ENCODE measurements at regions not wholly inside any gene's neighbourhood (a gene's known extent, or its start where the extent isn't known, plus 50 kb on each side); places are given as distances from the start of the nearest gene placed in this dataset.
"Not testable (repeated sequence)": the region's sequence is repeated elsewhere in the genome, so short reads cannot be mapped to it uniquely, and the experiment has no call there.

DNA sequence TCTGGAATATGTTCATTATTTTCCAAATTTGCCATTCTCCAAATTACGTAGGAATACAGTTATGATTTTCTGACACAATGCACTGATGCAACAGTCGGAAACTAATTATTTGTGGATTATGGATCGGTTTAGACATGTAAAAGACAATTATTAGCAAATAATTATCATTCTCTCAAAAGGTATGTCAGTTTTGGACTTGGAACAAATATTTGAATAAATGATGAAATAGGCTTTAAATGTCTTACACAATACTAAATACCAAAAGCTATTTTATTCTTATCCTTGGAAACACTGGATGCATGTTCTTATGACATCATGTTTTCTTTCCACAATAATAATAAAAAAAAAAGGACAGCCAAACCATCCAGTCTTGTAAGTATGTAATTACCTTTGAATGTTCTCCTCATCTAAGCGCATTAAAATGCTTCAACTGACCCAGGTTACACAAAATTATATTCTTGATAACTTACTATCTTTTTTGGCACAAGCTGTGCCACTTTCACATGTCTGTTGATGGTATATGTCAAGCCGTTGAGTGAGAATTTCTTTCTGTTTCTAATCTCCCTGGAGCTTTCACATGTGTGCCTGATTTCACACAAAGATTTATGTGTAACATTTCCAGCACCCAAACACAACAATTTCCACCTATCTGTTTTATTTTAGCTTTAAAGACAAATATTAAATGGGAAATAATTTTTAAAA is 238.5 kb upstream of the ZNF385D start:
- DNase-seq (ENCODE audit: low spot score): no peak

DNA sequence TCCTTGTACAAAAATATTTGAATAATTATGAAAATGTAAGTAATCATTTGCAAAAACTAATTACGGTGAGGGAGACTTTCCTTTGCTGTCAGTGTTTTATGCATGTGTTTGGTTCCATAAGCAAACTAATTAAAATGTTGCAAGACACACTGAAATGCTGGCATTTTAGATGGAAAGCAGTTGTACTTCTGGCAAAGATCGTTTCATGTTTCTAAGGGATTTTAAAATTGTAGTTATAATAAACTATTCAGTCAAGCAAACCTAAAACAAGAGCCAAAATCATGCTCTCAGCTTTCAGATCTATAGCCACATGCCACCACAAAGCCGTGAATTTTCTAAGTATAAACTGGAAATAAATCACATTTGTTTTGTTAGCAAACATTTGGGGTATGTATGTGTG is 240.1 kb upstream of the ZNF385D start:
- DNase-seq (ENCODE audit: low spot score): no peak

DNA sequence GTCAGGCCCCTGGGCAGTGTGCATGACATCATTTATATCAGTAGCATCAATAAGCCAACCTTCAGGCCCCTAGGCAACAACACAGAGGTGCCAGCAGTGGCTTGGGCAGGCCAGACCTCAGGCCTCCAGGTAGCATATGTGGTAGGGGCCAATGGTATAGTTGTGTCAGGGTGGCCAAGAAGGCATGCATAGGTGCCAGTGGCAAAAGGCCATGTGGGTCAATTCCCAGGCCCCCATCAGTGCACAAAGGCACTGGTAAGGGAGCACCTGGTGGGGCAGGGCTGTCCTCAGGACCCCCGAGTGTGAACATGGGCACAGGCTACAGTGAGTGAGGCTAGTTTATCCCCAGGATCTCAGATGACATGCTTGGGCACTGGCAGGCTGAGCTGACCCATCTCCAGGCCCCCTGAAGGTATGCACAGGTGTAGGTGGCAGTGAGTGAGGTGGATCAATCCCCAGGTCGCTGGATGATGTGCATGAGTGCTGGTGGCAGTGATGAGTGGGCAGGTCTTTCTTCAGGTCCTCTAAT is 244.1 kb upstream of the ZNF385D start:
- DNase-seq (ENCODE audit: low spot score): no peak

DNA sequence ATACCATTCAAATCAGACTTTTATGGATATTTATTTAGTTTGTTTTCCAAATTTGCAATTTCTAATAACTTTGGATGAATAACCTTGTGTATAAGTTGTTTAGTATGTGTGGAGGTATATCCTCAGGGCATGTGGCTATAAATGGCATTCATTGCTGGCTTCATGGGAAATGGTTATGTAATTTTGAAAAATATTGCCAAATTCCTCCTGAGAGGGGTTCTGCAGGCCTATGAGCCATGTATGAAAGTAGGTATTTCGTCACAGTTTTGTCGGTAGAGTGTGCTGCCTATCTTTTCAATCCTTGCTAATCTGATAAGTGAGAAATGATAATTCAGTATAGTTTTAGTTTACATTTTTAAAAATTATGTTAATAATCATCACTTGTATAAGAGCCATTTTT is 256.4 kb upstream of the ZNF385D start:
- DNase-seq (ENCODE audit: low spot score): no peak

DNA sequence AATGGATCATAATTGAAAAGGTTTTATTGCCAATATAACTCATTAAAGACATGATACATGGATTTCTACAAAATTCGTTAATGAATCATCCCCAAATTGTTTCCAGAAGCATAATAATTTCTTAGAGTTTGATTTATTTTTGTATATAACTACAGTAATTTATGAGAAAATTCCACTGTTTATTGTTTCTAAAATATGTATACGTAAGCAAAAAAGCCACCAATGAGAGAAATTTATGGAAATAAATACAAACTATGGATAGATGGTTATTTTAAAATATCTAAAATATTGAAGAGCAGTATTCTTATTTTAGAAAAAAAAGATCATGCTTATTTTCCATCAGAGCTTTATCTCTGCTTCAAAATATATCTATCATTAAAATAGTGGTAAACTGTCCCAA is 260.0 kb upstream of the ZNF385D start:
- DNase-seq (ENCODE audit: low spot score): no peak

DNA sequence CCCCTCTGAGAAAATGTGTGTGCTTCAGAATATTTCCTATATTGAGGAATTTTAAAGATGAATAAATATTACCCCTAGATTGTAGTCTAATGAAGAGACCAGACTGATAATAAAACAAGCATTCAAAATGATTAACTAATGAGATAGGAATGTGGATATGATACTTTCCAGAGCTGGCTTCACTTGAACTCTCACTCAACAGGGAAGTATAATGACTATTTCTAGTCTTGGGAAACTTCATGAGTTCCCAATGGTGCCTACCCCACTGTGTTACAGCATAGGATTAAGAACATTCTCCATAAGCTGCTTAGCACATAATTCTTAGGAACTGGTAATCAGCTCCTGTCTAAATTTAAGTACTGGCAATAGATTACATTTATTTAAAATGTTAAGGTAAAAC is 261.5 kb upstream of the ZNF385D start:
- DNase-seq (ENCODE audit: low spot score): no peak

DNA sequence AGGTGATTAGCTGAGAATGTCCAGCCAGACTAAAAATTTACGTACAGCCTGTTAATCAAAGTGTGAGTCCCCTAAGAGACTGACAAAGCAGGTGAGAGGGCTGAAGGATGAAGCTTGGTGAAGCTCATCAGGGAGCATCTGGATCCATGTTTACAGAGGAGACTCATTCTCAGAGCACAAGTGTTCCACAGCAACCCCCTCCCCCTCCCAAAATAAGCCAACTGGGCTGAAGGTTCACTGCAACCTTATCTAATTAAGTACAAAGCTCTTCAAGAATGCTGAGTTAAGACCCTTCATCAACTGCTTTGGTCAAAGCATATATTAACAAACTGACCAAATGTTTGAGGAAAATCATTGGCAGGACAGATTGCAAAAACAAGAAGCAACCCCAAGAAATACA is 262.6 kb upstream of the ZNF385D start:
- DNase-seq (ENCODE audit: low spot score): no peak

DNA sequence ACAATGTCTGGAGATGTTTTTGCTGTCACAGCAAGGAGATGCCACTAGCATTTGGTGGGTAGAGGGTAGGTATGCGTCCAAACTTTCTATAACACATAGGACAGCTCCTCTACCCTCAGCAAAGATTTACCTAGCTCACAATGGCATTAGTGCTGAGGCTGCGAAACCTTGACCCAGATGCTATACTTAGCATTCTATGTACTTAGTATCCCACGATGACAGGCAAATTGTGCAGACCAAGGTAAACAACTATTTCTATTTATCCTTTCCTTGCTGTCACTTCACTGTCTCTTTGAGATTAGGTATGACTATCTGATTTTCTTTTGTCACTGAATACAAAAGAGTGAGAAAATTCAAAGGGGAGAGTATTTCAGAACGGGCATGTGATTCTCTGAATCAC is 265.2 kb upstream of the ZNF385D start:
- no peak for DNase-seq (ENCODE audit: low spot score)

DNA sequence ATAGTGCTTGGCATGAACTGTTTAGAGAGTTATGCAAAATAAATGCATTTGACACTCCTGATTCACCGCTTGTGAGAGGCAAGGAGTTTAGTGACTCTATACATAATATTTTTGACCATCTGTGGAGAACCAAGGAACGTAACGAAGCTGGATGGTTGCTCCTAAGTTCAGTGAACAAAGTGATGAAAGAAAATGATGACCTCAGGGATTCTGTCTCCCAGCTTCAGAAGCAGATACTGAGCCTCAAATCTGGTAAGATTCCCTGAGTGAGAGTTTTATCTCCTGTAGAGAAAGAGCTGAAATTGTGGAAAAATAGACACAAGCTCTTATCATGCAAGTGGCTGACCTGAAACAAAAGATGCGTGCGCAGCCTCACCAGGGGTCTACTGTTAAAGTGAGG is 273.6 kb upstream of the ZNF385D start:
- DNase-seq (ENCODE audit: low spot score): not testable (repeated sequence)

DNA sequence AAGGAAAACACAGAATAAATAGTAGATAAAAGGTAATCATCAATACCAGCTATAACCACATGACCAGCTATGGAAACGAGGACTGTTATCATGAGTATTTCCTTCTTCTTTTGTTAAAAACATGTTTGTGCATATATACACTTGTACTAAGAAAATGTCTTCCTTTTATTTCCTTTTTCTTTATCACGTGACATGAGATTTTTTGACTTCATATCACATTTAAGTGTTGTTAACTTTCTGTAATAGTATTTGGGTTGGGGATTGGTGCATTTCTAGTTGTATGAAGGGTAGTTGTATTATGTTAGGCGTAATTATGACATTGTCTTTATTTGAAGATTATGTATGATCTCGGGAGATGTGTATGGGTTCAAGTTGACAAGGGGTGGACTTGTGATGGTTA is 278.5 kb upstream of the ZNF385D start:
- DNase-seq (ENCODE audit: low spot score): no peak

DNA sequence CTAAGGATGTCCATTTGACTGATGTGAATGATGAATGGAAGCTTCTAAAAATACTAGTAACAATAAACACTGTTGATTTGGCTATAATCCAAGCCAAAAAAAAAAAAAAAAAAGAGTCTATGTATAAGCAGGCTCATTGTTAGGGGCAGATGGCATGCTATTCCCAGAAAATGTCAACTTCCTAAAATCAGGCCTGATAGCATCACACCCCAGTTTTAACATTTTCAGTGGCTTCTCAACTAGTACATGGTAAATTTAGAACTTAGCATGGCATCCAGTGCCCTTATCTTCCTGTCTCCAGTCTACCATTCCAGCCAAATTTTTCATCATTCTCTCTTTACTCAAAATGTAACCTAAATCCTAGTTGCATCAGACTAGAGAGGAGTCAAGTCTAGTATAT is 288.2 kb upstream of the ZNF385D start:
- DNase-seq (ENCODE audit: low spot score): no peak

DNA sequence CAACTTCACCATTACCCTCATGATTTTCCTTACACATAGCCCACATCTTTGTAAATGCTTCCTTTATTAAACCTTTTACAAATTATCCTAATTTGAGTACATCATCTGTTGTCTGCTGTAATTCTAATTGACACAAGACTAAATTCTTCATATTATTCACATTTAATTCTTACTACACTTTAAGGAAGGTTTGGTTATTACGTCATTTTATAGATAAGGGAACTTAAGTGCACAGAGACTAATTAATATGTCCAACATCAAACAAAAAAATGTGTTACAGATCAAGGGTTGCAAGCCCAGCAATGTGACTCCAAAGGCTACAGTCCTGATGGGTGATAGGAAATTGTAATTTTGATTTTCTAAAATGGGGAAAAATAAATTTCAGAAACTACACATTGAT is 289.1 kb upstream of the ZNF385D start:
- DNase-seq (ENCODE audit: low spot score): no peak

DNA sequence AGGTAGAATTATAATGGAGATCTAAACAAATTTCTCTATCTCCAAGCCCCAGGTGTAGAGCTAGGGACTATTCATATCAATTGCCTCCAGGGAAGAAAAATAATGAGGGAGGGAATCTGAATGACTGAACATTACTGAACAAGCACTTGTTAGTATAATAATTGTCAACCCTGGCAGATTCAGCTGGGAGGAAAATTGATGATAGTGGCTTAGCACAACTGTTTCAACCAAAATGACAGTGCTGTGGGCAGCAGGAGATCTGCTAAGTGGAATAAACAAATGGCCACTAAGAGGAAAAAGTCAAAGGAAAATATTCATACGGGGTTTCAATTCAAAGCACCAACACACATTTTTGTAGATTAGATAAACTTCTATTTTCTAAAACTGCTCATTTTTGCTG is 294.9 kb upstream of the ZNF385D start:
- DNase-seq (ENCODE audit: low spot score): no peak

DNA sequence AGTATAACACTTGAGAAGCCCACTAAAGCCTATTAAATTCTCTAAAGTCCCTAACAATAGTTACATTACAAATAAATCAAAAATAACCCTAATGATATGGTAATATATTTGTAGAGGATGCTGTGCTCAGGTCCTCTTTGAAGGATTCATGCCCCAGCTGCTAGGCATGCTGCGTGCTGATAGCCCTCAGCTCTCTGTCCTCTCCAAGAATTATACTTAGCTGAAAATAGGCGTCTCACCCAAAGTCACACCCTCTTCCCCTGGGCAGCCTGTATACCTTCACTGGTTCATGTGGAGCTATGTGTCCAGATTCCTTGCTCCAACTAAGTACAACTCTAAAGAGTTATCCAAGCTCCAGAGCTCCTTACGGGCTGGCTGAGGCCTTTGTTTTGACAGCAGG is 312.5 kb upstream of the ZNF385D start:
- no peak for DNase-seq (ENCODE audit: low spot score)

DNA sequence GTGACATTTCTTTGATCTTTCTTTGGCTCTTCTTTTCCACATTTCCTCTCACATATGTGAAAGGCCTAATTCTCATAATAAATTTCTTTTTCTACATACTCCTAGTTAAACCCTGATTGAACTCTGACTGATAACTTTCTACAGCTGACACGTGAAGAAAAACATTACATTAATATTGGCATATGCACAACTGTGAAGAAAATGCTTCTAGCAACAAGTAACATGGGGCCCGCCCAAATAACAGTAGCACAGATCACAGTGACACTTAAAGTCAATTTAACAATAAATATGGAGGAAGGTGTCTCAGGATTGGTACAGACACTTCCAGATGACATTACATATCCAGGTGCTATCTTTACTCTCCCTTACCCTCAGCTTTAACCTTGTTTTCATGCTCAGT is 317.6 kb upstream of the ZNF385D start:
- DNase-seq (ENCODE audit: low spot score): no peak

DNA sequence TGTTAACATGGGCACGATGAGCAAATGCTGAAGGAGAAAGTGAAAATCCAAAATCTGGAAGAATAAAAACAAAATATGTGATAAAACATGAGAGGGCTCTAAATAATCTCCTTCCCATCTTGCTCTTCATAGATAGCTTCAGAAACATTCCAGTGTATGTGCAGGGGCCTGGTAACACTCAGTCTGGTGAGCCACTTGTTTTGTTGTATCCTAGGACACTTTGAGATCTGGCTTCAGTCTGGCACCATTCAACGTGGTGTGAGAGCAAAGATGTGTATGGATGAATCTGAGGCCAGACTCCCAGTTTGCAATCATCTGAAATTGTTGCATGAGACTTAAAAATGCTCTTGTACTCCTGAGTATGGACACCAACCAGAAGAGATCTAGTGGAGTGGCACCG is 337.2 kb upstream of the ZNF385D start:
- no peak for DNase-seq (ENCODE audit: low spot score)

DNA sequence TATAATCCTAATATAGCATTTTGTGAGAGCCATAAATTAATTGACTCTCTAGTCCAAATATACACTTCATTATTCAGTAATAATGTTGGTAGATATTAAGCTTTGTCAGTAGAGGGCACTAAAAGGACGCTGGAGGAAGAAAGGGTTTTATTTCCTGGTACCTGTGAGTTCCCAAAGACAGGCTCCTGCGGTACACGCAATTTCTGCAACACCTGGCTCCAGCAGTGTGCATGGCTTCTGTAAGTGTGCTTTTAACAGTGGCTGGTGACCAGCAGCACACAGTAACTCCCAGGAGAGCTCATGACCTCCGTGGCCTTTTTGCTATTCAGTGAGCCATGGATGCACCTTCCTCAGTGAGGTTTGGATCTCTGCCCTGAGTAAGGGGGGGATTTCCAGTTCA is 338.3 kb upstream of the ZNF385D start:
- DNase-seq (ENCODE audit: low spot score): no peak

DNA sequence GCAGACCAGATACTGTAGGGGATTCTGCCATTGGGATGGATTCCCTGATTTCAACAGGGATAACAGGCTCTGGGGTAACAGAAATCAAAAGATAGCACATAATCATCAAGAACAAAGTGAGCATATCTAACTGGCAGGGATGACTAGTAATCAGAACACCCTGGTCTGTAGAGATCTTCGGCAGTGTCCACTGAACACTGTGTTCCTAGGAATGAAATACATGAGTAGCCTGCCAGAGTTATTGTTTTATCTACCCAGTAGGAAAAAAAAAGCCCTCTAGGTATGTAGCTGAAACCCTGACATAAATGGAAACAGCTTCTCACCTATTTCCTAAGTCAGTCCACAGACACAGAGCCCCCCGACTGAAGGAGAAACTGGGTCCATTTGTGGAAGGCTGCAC is 340.3 kb upstream of the ZNF385D start:
- no peak for DNase-seq (ENCODE audit: low spot score)

DNA sequence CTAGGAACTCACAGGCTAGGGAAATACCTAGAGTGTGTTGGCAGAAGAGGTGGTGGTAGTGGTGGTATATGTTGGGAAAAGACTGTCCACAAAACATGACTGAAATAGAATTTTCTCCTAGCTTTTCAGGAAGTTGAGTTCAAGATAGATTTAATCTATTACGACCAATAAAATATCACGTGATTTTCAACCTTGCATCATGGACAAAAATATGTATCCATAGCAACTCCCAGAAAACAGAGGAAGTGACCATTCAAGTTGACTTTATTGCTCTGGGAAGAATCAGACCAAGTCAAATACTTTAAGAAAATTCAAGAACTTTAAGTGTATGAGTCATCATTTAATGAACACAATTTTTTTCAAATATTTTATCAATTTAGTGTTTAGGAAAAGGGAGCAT is 347.0 kb upstream of the ZNF385D start:
- no peak for DNase-seq (ENCODE audit: low spot score)

DNA sequence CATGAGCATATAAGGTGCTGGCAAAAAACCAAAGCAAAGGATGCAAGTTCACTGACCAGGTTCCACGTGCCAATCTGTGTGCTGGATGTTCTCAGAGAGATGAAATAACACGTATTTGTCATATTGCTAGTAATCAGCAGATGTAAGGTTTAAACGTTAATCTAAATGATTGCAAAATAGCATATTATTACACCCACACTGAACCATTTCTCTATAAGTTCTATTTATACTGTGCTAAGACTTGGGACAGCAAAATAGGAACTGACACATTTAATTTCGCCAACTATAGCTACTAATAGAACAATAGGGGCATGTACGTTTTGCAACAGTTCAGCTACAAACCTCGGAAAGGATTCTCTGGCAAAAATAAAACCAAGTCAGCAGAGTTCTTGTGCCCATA is 350.3 kb upstream of the ZNF385D start:
- no peak for DNase-seq (ENCODE audit: low spot score)

DNA sequence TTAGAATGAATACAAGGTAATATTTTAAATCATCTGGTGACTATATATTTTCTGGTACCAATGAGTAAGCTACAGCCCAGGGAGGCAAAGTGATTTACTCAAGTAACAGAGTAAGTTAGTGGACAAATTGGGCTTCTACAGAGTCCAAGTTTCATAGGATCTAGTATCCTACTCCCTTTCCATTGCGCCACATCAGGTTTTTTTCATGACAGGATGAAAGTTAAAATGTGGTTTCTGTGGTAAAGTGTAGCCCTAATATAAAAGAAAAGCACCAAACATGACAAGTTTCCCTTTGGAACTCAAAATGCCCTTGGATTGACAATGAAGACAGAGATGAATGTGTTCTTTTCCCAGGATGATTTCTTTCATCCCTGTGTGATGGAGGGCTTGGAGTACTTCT is 350.8 kb upstream of the ZNF385D start:
- DNase-seq (ENCODE audit: low spot score): no peak

DNA sequence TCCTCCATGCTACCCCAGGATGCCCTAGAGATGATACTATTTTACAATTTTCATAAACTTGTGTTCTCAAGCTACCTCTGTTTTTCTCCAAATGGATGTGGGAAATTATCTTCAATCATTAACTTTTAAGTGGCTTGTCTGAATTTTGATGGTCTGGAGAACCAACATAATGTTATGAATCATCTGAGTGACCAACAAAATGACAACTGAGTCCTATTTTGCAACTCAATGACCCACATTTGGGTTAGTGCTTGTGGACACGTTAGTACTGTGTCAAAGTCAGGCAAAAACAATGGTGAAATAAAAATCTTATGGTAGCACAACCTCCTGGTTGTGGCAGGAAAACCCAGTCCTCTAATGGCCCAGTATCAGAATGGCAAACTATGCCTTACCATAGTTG is 352.4 kb upstream of the ZNF385D start:
- DNase-seq (ENCODE audit: low spot score): no peak

DNA sequence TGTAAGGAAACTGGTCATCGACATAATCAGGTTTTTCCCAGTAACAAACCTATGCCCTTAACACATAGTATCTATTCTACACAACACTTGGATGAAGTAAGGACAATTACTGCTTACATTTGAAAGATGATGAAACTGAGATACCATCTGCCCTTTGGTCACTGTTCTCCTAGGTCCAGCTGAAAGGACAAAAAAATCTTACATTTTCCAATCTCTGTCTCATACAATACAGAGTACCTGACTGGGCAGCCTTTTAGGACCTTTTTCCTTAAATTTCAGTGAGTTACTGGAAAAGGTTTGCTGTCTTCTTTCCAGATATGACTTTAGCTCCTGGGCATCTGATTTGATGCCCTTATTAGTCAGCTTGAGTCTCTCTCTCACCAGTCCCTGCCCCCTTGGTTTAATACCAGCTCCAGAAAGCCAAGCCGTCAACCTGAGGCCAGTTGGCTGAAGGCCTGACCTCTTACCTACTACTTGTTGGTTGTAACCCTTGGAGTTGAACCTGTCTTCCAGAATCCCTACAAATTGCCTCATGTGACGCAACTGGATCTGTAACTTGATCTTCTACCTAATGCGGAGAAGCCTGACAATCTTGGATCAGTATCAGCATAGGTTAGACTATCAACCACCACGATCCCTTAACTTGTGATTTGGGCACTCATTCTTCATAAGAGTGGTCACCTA is 355.3 kb upstream of the ZNF385D start:
- DNase-seq (ENCODE audit: low spot score): no peak

DNA sequence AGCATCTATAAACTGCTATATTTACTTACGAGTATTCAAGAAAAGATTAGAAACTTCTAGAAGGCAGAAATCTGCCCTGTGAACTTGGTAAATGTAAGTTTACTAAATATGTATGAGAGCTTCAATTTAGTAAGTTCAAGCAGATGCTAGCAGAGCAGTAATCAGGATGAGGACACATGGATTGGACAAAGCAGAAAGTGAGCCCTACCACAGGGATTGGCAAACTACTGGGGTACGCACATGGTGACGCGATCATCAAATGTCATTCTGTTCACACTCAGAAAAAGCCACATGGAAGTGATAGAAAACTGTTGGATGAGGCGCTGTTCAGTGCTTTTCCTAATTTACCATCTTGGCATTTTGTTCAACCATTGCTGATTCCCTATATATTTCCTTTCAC is 360.2 kb upstream of the ZNF385D start:
- no peak for DNase-seq (ENCODE audit: low spot score)
